OCI-LY7 (cell line): ENCODE measurements at regions not wholly inside any gene's neighbourhood (a gene's known extent, or its start where the extent isn't known, plus 50 kb on each side); places are given as distances from the start of the nearest gene placed in this dataset. TPM values are rescaled to one million over a fixed set of nuclear protein-coding genes. Genes with fewer than 3 reads are reported as not detected.

Experiments
- BruUV-seq: library from RNA; stranded (reverse); fragments of 400-500 nt; replicated peaks from 2 replicates; lab custom pipeline; 2021; lab: Mats Ljungman, UMichigan
- CTCF ChIA-PET: fragments of 300-600 bp; sonication (Branson Sonifier 250); formaldehyde crosslinking; loops from one replicate; lab custom pipeline; 2022; ENCODE audit warnings: antibody characterized with exemption; ENCODE audit not compliant: unreplicated experiment; lab: Charles Lee
- POLR2A ChIA-PET: fragments of 300-600 bp; sonication (Branson Sonifier 250); formaldehyde crosslinking; loops from one replicate; lab custom pipeline; 2022; ENCODE audit warnings: antibody characterized with exemption; lab: Charles Lee
- DNase-seq: peaks from one replicate; pipeline ENCODE4 v3.0.0-alpha.2; 2015; ENCODE audit warnings: low spot score
- H2AFZ ChIP-seq: fragments of 200-600 bp; sonication (generic), shearing (Covaris generic); 2 replicates; pipeline ENCODE4 v1.6.1; 2014; ENCODE audit warnings: mild to moderate bottlenecking, antibody characterized with exemption, low read length, moderate library complexity
- H3K27ac ChIP-seq: fragments of 200-600 bp; sonication (generic); 2 replicates; pipeline ENCODE4 v1.5.1; 2014; ENCODE audit warnings: mixed run types, low read depth, mild to moderate bottlenecking, moderate library complexity, low read length, inconsistent platforms; ENCODE audit not compliant: poor library complexity, severe bottlenecking
- H3K36me3 ChIP-seq: fragments of 200-600 bp; sonication (generic); 2 replicates; pipeline ENCODE4 v1.6.1; 2014; ENCODE audit warnings: mild to moderate bottlenecking, antibody characterized with exemption, low read length, moderate library complexity, mixed read lengths; ENCODE audit not compliant: insufficient read depth
- H3K4me1 ChIP-seq: fragments of 200-600 bp; sonication (generic); 2 replicates; pipeline ENCODE4 v1.5.1; 2014; ENCODE audit warnings: mild to moderate bottlenecking, low read length; ENCODE audit not compliant: insufficient read depth, poor library complexity, severe bottlenecking
- H3K4me2 ChIP-seq: fragments of 200-600 bp; sonication (generic); 2 replicates; pipeline ENCODE4 v1.6.1; 2014; ENCODE audit warnings: mild to moderate bottlenecking, low read length
- H3K4me3 ChIP-seq: fragments of 200-600 bp; sonication (generic); 2 replicates; pipeline ENCODE4 v1.5.1; 2014; ENCODE audit warnings: mild to moderate bottlenecking, low read depth, low read length; ENCODE audit not compliant: poor library complexity, severe bottlenecking
- H3K79me2 ChIP-seq: fragments of 200-600 bp; sonication (generic); 2 replicates; pipeline ENCODE4 v1.6.1; 2016; ENCODE audit warnings: low read depth, mild to moderate bottlenecking, low read length, moderate library complexity, mixed read lengths; ENCODE audit not compliant: insufficient read depth
- H3K9me2 ChIP-seq: fragments of 200-600 bp; sonication (generic); 2 replicates; pipeline ENCODE4 v1.6.1; 2016; ENCODE audit warnings: mild to moderate bottlenecking, low read length, mixed read lengths; ENCODE audit not compliant: insufficient read depth
- H3K9me3 ChIP-seq: fragments of 200-600 bp; sonication (generic); 2 replicates; pipeline ENCODE4 v1.6.1; 2014; ENCODE audit warnings: mild to moderate bottlenecking, mixed run types, low read length, mixed read lengths
- H4K20me1 ChIP-seq: fragments of 200-600 bp; sonication (generic); 2 replicates; pipeline ENCODE4 v1.6.1; 2014; ENCODE audit warnings: mild to moderate bottlenecking, antibody characterized with exemption, low read length, moderate library complexity, mixed read lengths; ENCODE audit not compliant: insufficient read depth
- CTCF ChIP-seq: fragments of 200-600 bp; sonication (generic); conservative IDR thresholded peaks from 2 replicates; pipeline ENCODE4 v1.5.1; 2014; ENCODE audit warnings: mild to moderate bottlenecking, antibody characterized with exemption, low read length, moderate library complexity, mixed read lengths
- EZH2phosphoT487 ChIP-seq: fragments of 200-600 bp; sonication (generic); IDR thresholded peaks from 2 replicates; pipeline ENCODE4 v1.6.1; 2018; ENCODE audit warnings: low read depth, borderline replicate concordance, mild to moderate bottlenecking, mixed run types, antibody characterized with exemption, low read length, moderate library complexity, mixed read lengths
- intact Hi-C: fragments of 100-400 bp; cut with micrococcal nuclease; formaldehyde crosslinking; loops from one replicate; pipeline ENCODE4 v1.10.0; 2022; ENCODE audit not compliant: unreplicated experiment
- small RNA-seq: library from RNA; depleted of rRNA; stranded (forward); fragments of <200 nt; gene quantifications from one replicate; pipeline ENCODE3, GENCODE V24; 2014

- Histone ChIP-seq H2AFZ (no peak overlapping the region), H3K36me3 (no peaks in the 10 kb centered on the region), H4K20me1 (no peaks in the 10 kb centered on the region; the same call in 1 of the 2 replicates), H3K4me3 (no peak overlapping the region), H3K4me1 (no peaks in the 10 kb centered on the region), H3K9me2 (no peaks in the 10 kb centered on the region), H3K4me2 (no peak overlapping the region), H3K79me2 (no peaks in the 10 kb centered on the region), H3K9me3 (no peaks in the 10 kb centered on the region), H3K27ac (no peak overlapping the region)
- no peak for TF ChIP-seq EZH2phosphoT487
- TF ChIP-seq CTCF = no peak
- ChIA-PET POLR2A (no interaction called here), CTCF (no interaction called here)
- no peak for DNase-seq
- no TSS peak for BruUV-seq
- intact Hi-C loops = loop anchor here (5.0 kb wide), 2 partner anchors 1003 to 1023 kb away; no protein-coding TSS in a partner anchor
These were observed 52.3 kb upstream of the CD180 start for GRCh38 chr5:67248703-67249589.

GRCh38 chr5:67246546-67247268, 50.1 kb upstream of the CD180 start:
- Histone ChIP-seq H3K4me1 (no peaks in the 10 kb centered on the region), H3K9me3 (no peaks in the 10 kb centered on the region), H4K20me1 (no peaks in the 10 kb centered on the region; the same call in 1 of the 2 replicates), H3K9me2 (no peaks in the 10 kb centered on the region), H3K36me3 (no peaks in the 10 kb centered on the region), H3K79me2 (no peaks in the 10 kb centered on the region), H3K4me2 (no peak overlapping the region), H3K27ac (no peak overlapping the region), H2AFZ (no peak overlapping the region), H3K4me3 (no peak overlapping the region)
- ChIA-PET POLR2A (interaction anchor here (0.6 to 1.1 kb wide), 2 partner anchors 126 to 1818 kb away, joined by 3 to 4 read pairs; no protein-coding TSS in a partner anchor), CTCF (interaction anchor here (1.1 kb wide), 1 partner anchor 19 kb away, joined by 3 read pairs; no protein-coding TSS in a partner anchor)
- no peak for TF ChIP-seq EZH2phosphoT487
- no peak for TF ChIP-seq CTCF
- BruUV-seq = no TSS peak
- intact Hi-C loops = loop anchor here (5.0 kb wide), 2 partner anchors 1006 to 1026 kb away; no protein-coding TSS in a partner anchor
- DNase-seq = no peak

Small RNAs in the stretch of these regions (small RNA-seq; reads per million reads assigned to genes)
- gene AC024581.2 (not detected), gene RNU6-1232P (not detected)
